MG63 (cell line): ENCODE measurements at regions not wholly inside any gene's neighbourhood (a gene's known extent, or its start where the extent isn't known, plus 50 kb on each side); places are given as distances from the start of the nearest gene placed in this dataset.

ENCODE experiments used
- DNase-seq: peaks from one replicate; pipeline ENCODE4 v3.0.0-alpha.2; 2020
- H3K27me3 ChIP-seq: fragments of 250-450 bp; sonication (Bioruptor Pico); 2 replicates; pipeline ENCODE4 v1.5.1; 2020; ENCODE audit warnings: mild to moderate bottlenecking, moderate library complexity
- H3K36me3 ChIP-seq: fragments of 250-450 bp; sonication (Bioruptor Pico); 2 replicates; pipeline ENCODE4 v1.5.1; 2020; ENCODE audit warnings: mild to moderate bottlenecking, moderate library complexity
- H3K4me3 ChIP-seq: fragments of 250-450 bp; sonication (Bioruptor Pico); 2 replicates; pipeline ENCODE4 v1.5.1; 2020; ENCODE audit warnings: mild to moderate bottlenecking, moderate library complexity
- H3K9me3 ChIP-seq: fragments of 250-450 bp; sonication (Bioruptor Pico); 2 replicates; pipeline ENCODE4 v1.5.1; 2020; ENCODE audit warnings: mild to moderate bottlenecking, moderate library complexity

DNA sequence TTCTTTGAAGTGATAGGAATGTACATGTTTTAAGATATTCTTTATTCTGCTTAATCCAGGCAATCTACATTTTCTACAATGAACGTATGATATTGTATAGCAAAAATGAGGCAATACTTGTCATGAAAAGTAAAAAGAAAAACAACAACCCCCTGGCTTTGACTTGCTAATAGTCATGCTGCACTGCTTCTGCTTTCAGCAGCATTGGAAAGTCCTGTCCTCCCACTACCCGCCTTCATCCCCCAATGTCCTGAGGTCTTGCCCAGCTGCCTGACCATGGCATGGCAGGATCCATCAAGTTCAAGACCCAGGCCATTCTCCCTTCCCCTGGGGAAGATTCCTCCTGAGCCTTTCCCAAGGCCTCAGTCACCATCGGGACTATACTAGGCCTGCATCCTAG is 156.5 kb downstream of the SH3BGRL2 start:
- no peaks in the 10 kb centered on the region for H3K27me3 ChIP-seq
- no peak for DNase-seq
- H3K9me3 ChIP-seq = no peaks in the 10 kb centered on the region
- H3K36me3 ChIP-seq = no peaks in the 10 kb centered on the region
- no peak overlapping the region for H3K4me3 ChIP-seq

DNA sequence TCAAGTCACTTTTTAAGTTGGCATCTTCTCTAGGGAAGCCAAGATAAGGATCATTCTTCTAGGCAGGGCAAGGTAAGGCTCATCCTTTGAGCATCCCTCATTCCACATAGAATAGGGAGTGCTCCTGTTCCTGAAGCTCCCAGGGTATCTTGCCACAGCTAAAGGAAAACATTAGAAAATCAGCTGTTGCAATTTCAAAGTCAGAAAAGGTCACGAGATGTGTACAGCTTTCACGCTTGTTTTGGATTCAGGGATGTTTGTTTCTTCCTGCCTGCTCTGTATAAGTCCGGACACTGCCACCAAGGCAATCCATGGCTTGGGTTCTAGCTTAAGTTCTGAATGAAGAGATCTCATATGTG is 153.2 kb downstream of the SH3BGRL2 start:
- Histone ChIP-seq H3K4me3 (no peak overlapping the region), H3K36me3 (no peaks in the 10 kb centered on the region), H3K27me3 (no peaks in the 10 kb centered on the region), H3K9me3 (no peaks in the 10 kb centered on the region)
- DNase-seq = no peak

DNA sequence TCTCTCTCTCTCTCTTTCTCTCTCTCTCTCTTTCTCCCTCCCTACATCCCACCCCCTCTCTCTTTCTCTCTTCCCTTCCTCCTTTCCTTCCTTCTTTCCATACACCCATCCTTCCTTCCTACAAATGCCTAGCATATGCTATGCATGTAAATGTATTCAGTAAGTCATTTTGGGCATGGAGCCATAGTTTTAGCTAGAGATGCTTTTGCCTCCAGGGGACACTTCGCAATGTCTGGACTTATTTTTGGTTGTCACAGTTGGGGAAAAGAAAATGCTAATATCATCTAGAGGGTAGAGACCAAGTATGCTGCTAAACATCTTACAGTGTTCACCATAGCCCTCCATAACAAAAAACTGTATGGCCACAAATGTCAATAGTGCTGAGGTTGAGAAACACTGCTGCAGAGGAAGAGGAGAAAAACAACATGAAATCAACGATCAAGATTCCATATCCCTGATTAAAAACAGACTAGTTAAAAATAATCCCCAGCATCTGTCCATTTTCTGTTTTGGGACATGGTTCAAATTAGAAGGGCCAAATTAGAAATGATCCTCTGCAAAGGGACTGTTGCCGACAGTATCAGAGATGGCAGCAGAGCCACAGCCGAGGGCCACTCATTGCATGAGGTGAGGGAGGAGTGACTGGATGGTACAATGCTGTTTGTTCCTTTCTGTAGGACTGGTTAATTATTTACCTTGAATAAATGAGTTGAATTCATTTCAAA is 152.7 kb downstream of the SH3BGRL2 start:
- DNase-seq = no peak
- no peaks in the 10 kb centered on the region for H3K27me3 ChIP-seq

DNA sequence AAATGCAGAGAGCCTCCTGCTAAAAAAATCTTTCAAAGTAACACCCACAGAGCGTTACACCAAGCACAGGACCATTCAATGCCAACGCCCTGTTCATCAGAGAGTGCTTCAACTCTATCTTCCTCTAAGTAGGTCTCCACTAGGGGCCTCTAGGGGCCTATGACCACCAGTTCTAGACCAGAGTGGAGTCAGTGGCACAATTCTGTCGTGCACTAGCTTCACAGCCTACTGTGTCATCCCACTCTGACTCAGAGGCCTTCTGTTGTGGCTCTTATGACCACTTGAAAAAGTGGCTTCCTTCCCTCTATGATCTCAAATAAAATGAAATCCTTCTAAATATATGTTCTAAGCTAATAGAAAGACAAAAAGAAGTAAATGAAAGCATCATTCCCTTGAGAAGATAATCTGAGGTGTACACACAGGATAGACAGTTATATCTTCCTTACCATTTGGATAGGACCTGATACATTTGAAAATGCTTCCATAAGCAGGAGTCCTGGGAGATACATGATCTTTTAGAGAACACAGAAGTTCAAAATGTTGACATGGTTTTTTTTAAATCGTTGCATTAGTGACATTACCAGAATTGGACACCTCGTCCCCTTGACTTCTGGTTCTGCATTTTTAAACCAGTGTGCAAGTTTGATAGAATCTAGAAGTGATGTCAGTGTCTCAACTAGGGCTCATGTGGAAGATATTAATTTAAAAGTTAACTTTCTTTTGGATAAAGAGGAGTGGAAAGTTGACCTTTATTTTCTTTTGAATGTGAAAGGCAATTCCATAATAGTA is 151.9 kb downstream of the SH3BGRL2 start:
- H3K9me3 ChIP-seq = no peaks in the 10 kb centered on the region
- no peaks in the 10 kb centered on the region for H3K36me3 ChIP-seq
- no peaks in the 10 kb centered on the region for H3K27me3 ChIP-seq
- no peak overlapping the region for H3K4me3 ChIP-seq
- no peak for DNase-seq

More for the DNA sequence above, 152.7 kb downstream of the SH3BGRL2 start:
- Histone ChIP-seq H3K36me3 (no peaks in the 10 kb centered on the region), H3K9me3 (no peaks in the 10 kb centered on the region), H3K4me3 (no peak overlapping the region)

DNA sequence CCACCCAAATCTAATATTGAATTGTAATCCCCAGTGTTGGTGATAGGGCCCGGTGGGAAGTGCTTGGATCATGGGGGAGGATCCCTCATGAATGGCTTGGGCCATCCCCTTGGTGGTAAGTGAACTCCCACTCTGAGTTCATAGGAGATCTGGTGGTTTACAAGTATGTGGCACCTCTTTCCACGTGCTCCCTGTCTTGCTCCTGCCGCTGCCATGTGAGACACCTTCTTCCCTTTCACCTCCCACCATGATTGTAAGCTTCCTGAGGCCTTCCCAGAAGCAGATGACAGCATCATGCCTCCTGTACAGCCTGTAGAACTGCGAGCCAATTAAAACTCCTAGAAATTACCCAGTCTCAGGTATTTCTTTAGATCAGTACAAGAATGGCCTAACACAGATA is 150.8 kb downstream of the SH3BGRL2 start:
- no peaks in the 10 kb centered on the region for H3K27me3 ChIP-seq
- H3K36me3 ChIP-seq = no peaks in the 10 kb centered on the region
- H3K9me3 ChIP-seq = no peaks in the 10 kb centered on the region
- DNase-seq = no peak
- no peak overlapping the region for H3K4me3 ChIP-seq

DNA sequence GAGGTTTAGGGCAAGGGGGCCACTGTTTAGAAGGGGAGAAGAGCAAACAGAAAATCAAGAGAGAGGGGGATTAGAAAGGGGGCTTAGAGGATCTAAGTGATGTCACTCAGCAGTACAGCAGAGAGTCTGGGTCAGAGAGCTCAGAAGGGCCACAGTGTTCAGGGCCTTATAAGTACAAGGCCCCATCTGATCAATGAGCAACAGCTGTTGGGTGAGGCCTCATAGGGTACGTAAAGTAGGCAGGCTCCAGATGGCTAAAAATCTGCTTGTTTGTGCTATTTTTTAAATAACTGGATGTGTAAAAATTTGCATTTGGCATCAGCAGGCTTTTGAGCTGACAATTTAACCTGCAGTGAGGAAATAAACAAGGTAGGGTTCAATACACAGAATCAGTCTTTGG is 149.8 kb downstream of the SH3BGRL2 start:
- H3K36me3 ChIP-seq = no peaks in the 10 kb centered on the region
- no peaks in the 10 kb centered on the region for H3K9me3 ChIP-seq
- H3K4me3 ChIP-seq = no peak overlapping the region
- DNase-seq = no peak
- H3K27me3 ChIP-seq = no peaks in the 10 kb centered on the region

DNA sequence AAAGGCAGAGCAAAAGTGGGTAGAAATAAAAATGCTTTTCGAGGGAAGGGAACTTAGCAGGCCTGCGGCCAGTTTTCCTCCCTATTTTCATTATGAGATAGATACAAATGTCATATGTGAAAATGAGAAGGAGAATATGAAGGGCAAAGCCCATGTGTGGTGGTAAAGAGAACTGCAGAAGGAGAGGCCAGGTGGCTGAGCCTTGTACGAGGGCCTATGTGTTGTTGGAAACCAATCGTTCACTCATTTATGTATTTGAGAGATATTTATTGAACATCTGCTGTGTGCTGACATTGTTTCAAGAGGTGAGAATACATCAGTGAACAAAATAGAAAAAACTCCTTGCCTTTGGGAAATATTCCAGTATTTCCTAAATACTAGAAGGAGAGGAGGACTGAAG is 147.7 kb downstream of the SH3BGRL2 start:
- no peak for DNase-seq

DNA sequence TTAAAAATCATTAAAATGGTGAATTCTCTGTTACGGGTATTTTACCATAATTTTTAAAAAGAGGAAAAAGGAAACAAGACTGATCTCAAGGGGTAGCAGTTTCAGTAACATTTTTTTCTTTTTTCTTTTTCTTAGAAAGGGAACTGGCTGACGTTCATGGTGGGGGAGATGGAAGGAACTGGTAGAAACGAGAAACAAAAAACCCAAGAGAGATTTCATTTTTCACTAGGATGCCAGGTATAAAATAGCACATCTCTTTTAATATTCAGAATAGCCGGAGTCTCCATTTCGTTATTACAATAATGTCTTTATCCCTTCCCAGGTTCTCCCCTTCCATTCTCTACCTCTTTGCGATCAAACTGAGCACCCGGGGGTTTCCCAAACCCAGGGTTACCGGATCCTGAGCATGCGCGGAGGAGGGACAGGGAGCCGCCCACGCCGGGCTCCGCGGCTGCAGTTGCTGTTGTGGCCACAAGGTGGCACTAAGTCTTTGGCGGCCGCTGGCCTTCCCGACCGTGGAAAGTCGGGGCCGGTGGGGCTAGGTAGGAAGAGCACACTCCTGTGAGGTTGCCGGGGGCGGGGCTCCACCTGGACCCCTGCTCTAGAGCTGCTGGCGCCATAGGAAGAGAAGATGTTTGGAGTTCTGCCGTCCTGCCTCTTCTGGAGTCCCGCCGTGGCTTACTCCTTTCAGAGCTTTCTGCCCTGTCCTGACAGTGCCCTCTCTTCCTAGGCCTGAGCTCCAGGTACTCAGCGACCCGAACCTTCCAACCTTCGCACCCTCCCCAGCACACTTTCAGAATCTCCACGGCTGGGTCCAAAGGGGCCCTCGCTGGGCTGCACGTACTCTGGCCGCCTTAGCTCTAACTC is 146.8 kb downstream of the SH3BGRL2 start:
- peak overlapping the region; percentile 28 for H3K4me3 ChIP-seq
- no peaks in the 10 kb centered on the region for H3K9me3 ChIP-seq
- no peaks in the 10 kb centered on the region for H3K36me3 ChIP-seq
- H3K27me3 ChIP-seq = no peaks in the 10 kb centered on the region
- peak; percentile 68 for DNase-seq

More for the DNA sequence above, 147.7 kb downstream of the SH3BGRL2 start:
- Histone ChIP-seq H3K27me3 (no peaks in the 10 kb centered on the region), H3K4me3 (no peak overlapping the region), H3K36me3 (no peaks in the 10 kb centered on the region), H3K9me3 (no peaks in the 10 kb centered on the region)

DNA sequence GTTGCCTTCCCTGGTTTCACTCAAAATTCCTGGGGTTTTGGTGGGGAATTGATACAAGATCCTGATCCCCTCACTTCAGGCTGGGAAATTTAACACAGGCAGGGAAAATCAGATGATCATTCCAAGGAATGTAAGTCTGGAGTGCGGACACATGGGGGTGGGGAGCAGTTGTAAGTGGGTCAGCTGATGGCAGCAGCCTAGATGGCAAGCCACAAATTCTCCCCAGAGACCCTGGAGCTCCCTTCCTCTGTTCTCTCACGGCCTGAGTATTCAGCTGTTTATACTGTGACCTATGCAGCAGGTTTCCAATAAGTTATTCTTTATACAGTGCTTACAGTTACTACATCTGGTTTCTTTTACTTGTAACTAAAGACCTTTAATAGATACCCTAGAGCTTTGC is 144.9 kb downstream of the SH3BGRL2 start:
- Histone ChIP-seq H3K9me3 (no peaks in the 10 kb centered on the region), H3K27me3 (no peaks in the 10 kb centered on the region), H3K4me3 (no peak overlapping the region), H3K36me3 (no peaks in the 10 kb centered on the region)
- no peak for DNase-seq

DNA sequence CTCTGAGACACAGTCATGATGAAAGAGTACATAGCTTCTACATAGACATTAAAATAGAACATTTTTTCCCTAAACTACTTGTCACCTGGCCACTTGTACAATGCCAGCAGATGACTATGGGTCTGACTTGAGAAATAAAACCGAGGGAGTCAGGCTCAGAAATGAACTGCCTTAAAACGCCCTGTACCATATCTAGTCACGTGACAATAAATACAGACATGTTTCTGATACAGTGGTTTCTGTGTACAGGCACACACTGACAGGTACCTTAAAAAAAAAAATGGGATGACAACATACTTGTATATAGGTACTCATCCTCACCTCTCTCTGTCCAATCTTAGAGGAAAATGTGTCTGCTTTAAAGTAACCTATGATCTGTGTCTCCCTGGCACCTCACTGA is 144.1 kb downstream of the SH3BGRL2 start:
- H3K36me3 ChIP-seq = no peaks in the 10 kb centered on the region
- DNase-seq = no peak
- no peaks in the 10 kb centered on the region for H3K27me3 ChIP-seq

DNA sequence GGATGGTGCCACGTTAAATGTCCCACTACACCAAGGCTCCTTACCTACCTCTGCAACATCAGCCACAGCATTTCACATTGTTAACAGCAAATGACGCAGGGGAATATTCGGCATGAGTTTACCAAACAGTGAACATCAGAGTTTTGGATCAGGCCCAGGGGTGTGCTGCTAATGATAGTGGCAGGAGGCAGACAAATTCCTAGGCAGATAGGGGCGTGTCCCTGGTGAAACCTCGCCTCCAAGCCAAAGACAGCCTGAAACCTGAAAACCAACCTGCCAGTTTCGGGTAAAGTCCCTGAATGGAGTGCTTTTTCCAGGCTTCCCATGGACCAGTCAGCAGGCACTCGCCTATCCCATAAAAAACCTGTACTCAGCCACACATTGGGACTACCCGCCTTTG is 133.6 kb downstream of the SH3BGRL2 start:
- DNase-seq = no peak
- Histone ChIP-seq H3K4me3 (no peak overlapping the region), H3K36me3 (no peaks in the 10 kb centered on the region), H3K27me3 (no peaks in the 10 kb centered on the region; the same call in 1 of the 2 replicates), H3K9me3 (0 out of 2 replicates have a peak, but pooled peaks cover 3% of the 10 kb centered on the region)

More for the DNA sequence above, 144.1 kb downstream of the SH3BGRL2 start:
- Histone ChIP-seq H3K4me3 (no peak overlapping the region), H3K9me3 (no peaks in the 10 kb centered on the region)

DNA sequence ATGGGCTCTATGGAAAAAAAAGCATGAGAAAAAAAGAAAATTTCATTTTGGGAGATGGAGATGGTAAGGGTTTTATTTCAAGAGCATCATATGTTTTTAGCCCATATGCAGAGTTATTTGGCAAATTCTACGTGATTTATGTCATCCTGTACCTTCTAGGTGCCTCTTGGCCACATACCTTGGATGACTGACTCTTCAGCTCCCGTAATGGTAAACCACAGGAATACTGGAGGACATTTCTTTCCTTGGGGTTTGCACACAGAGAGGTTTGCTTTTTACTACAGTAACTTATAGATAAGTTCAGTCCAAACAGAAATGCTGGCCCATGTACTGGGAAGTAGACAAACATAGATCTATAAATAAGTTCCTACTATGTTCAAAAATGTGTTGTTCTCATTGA is 132.2 kb downstream of the SH3BGRL2 start:
- H3K36me3 ChIP-seq = no peaks in the 10 kb centered on the region
- no peak overlapping the region for H3K4me3 ChIP-seq
- H3K27me3 ChIP-seq = no peaks in the 10 kb centered on the region; the same call in 1 of the 2 replicates
- DNase-seq = no peak
- H3K9me3 ChIP-seq = 0 out of 2 replicates have a peak, but pooled peaks cover 3% of the 10 kb centered on the region

DNA sequence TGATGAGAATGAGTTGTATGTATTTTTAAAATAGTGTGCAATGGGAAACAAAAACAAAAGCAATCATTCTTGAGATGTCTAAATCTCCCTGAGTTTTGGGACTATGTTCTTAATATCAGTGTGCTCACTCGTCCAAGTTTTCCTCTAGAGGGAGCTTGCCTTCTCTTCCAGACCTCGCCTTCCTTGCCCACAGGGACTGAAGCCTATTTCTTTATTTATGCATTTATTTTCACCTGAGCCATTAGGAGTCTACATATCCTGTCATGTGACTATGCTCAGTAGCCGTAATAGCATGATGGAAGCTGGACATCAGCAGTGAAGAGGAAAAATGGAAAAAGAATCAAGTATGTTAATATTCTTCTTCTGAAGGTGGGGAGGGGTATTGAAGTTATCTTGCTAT is 131.2 kb downstream of the SH3BGRL2 start:
- no peaks in the 10 kb centered on the region; the same call in 1 of the 2 replicates for H3K27me3 ChIP-seq
- no peak for DNase-seq

DNA sequence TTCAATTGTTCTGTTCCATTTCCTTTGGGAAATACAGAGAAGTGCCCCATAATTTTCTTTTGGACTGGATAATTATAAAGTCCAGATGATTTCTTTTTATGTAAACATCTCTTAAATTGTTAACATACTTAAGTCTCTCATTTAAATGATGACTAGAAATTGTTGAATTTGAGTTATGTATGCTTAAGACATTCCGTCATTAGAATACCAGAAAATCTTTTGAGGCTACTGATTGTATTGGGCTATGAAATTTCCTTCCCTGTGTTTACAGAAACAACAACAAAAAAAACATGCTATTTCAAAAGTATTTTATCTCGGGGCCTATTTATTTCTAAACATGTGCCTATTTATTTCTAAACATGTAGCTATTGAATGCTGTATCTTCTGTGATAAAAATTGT is 125.4 kb downstream of the SH3BGRL2 start:
- Histone ChIP-seq H3K4me3 (no peak overlapping the region), H3K27me3 (no peaks in the 10 kb centered on the region), H3K9me3 (no peaks in the 10 kb centered on the region), H3K36me3 (no peaks in the 10 kb centered on the region)
- no peak for DNase-seq

More for the DNA sequence above, 131.2 kb downstream of the SH3BGRL2 start:
- Histone ChIP-seq H3K9me3 (no peaks in the 10 kb centered on the region), H3K4me3 (no peak overlapping the region), H3K36me3 (no peaks in the 10 kb centered on the region)

DNA sequence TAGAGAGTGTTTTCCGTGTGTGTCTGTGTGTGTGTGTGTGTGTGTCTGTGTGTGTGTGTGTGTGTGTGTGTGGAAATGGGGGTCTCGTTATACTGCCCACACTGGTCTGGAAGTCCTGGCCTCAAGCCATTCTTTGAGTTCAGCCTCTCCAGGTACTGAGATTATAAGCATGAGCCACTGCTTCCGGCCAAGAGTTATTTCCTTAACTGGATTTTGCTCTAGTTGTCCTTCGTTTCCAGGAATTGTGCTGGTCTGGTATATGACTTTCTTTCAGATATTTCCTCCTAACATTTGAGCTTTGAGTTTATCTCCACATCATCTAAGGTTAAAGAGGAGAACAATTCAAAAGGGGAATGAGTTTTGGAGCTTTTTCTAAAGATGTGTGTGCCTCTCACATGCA is 124.8 kb downstream of the SH3BGRL2 start:
- Histone ChIP-seq H3K36me3 (no peaks in the 10 kb centered on the region), H3K4me3 (no peak overlapping the region), H3K27me3 (no peaks in the 10 kb centered on the region), H3K9me3 (no peaks in the 10 kb centered on the region)
- DNase-seq = no peak
